Panc1 (cell line): ENCODE measurements at regions not wholly inside any gene's neighbourhood (a gene's known extent, or its start where the extent isn't known, plus 50 kb on each side); places are given as distances from the start of the nearest gene placed in this dataset.

Source experiments
- ATAC-seq: fragments of 200-7000 bp; cut with Tn5 transposase; 2 replicates; pipeline ENCODE4 v1.9.1; 2020; ENCODE audit warnings: mild to moderate bottlenecking, moderate library complexity
- BruUV-seq: library from RNA; stranded (reverse); fragments of 400-500 nt; replicated peaks from 2 replicates; lab custom pipeline; 2021; lab: Mats Ljungman, UMichigan
- CTCF ChIA-PET: fragments of 300-600 bp; sonication (Branson Sonifier 250); formaldehyde crosslinking; loops from one replicate; lab custom pipeline; 2022; ENCODE audit warnings: antibody characterized with exemption; lab: Charles Lee
- POLR2A ChIA-PET: fragments of 300-600 bp; sonication (Branson Sonifier 250); formaldehyde crosslinking; loops from one replicate; lab custom pipeline; 2022; ENCODE audit warnings: antibody characterized with exemption; lab: Charles Lee
- DNase-seq: peaks from one replicate; pipeline ENCODE4 v3.0.0-alpha.2; 2010; ENCODE audit warnings: low read depth, low spot score
- H3K27ac ChIP-seq: 2 replicates; pipeline ENCODE4 v1.5.1; 2011; ENCODE audit warnings: mild to moderate bottlenecking, low read length, inconsistent platforms
- H3K27me3 ChIP-seq: fragments of 200-500 bp; sonication (Bioruptor generic); 2 replicates; pipeline ENCODE4 v1.6.0; 2014; ENCODE audit warnings: low read length, inconsistent platforms; ENCODE audit not compliant: control insufficient read depth, insufficient read depth
- H3K36me3 ChIP-seq: fragments of 200-500 bp; sonication (Bioruptor generic); 2 replicates; pipeline ENCODE4 v1.5.1; 2014; ENCODE audit warnings: inconsistent platforms, mild to moderate bottlenecking, low read length, moderate library complexity; ENCODE audit not compliant: control insufficient read depth, insufficient read depth
- H3K4me1 ChIP-seq: 2 replicates; pipeline ENCODE4 v1.5.1; 2011; ENCODE audit warnings: inconsistent platforms, mild to moderate bottlenecking, low read length, moderate library complexity; ENCODE audit not compliant: control insufficient read depth, insufficient read depth
- H3K4me3 ChIP-seq, 2 experiments: 2 replicates each; pipeline ENCODE4 v1.5.1; 2011 to 2012; ENCODE audit warnings: low read depth in 2 of 2, low read length in 2 of 2, mild to moderate bottlenecking in 2 of 2, inconsistent platforms in 1 of 2, moderate library complexity in 1 of 2
- H3K9me3 ChIP-seq: fragments of 200-500 bp; sonication (Bioruptor generic); 2 replicates; pipeline ENCODE4 v1.5.1; 2014; ENCODE audit warnings: low read depth, mild to moderate bottlenecking, inconsistent platforms, low read length, moderate library complexity; ENCODE audit not compliant: control insufficient read depth, insufficient read depth
- CTCF ChIP-seq: fragments of 450-650 bp; IDR thresholded peaks from 2 replicates; pipeline ENCODE4 v1.5.1; 2017; ENCODE audit warnings: mild to moderate bottlenecking
- POLR2AphosphoS5 ChIP-seq: IDR thresholded peaks from 2 replicates; pipeline ENCODE4 v1.6.1; 2012; ENCODE audit warnings: mild to moderate bottlenecking, low read depth, low read length, moderate library complexity
- REST ChIP-seq, 2 experiments: IDR thresholded peaks; 2 replicates each; pipeline ENCODE4 v1.6.1; 2011 to 2012; ENCODE audit warnings: low read depth in 2 of 2, control low read depth in 1 of 2, low read length in 1 of 2, mild to moderate bottlenecking in 1 of 2, moderate library complexity in 1 of 2; ENCODE audit not compliant: insufficient read depth in 1 of 2
- SIN3A ChIP-seq: IDR thresholded peaks from 2 replicates; pipeline ENCODE4 v1.6.1; 2012; ENCODE audit warnings: low read depth, mild to moderate bottlenecking, low read length, moderate library complexity, borderline replicate concordance; ENCODE audit not compliant: insufficient read depth
- TCF7L2 ChIP-seq: IDR thresholded peaks from 2 replicates; pipeline ENCODE4 v1.6.1; 2011; ENCODE audit warnings: mild to moderate bottlenecking, low read depth, low read length, inconsistent platforms
- in situ Hi-C: cut with HindIII; loops from 2 replicates; pipeline ENCODE4 v1.10.0; 2016; ENCODE audit warnings: low sequenced_read_pairs, low pct_unique_long_range_greater_than_20kb
- intact Hi-C: fragments of 100-400 bp; cut with micrococcal nuclease; formaldehyde crosslinking; loops from one replicate; pipeline ENCODE4 v1.10.0; 2022; ENCODE audit not compliant: unreplicated experiment

- Histone ChIP-seq H3K27me3 (no peaks in the 10 kb centered on the region), H3K27ac (no peak overlapping the region), H3K4me1 (no peaks in the 10 kb centered on the region), H3K4me3 (no peak overlapping the region), H3K36me3 (no peaks in the 10 kb centered on the region), H3K9me3 (no peaks in the 10 kb centered on the region)
- intact Hi-C loops: no loop called here
- no peak for DNase-seq
- CTCF ChIA-PET: no interaction called here
- POLR2A ChIA-PET: no interaction called here
- no TSS peak for BruUV-seq
- ATAC-seq: no peak
- in situ Hi-C loops: no loop called here
- no peak for TF ChIP-seq POLR2AphosphoS5
- TF ChIP-seq CTCF: no peak
- no peak for TF ChIP-seq REST (IDR thresholded peaks at IDR 0.05; ENCODE audit: insufficient read depth in 1 of 2, low read depth in 2 of 2, low read length in 1 of 2)
- no peak for TF ChIP-seq TCF7L2
- TF ChIP-seq SIN3A: no peak
Measured at GRCh38 chr4:125951261-125951887, 636.6 kb downstream of the FAT4 start.

GRCh38 chr4:125952631-125953030 lies 637.9 kb downstream of the FAT4 start:
- ChIA-PET POLR2A (no interaction called here), CTCF (no interaction called here)
- Histone ChIP-seq H3K4me3 (no peak overlapping the region), H3K9me3 (no peaks in the 10 kb centered on the region), H3K36me3 (no peaks in the 10 kb centered on the region), H3K27ac (no peak overlapping the region), H3K4me1 (no peaks in the 10 kb centered on the region), H3K27me3 (no peaks in the 10 kb centered on the region)
- ATAC-seq: no peak
- intact Hi-C loops (no loop called here), in situ Hi-C loops (no loop called here)
- BruUV-seq: no TSS peak
- DNase-seq: no peak
- TF ChIP-seq CTCF (no peak), SIN3A (no peak), TCF7L2 (no peak), POLR2AphosphoS5 (no peak), REST (IDR thresholded peaks at IDR 0.05; ENCODE audit: insufficient read depth in 1 of 2, low read depth in 2 of 2, low read length in 1 of 2) (no peak)
